KMS-11 (cell line): ENCODE measurements at regions not wholly inside any gene's neighbourhood (a gene's known extent, or its start where the extent isn't known, plus 50 kb on each side); places are given as distances from the start of the nearest gene placed in this dataset.

Source experiments
- H2AFZ ChIP-seq: fragments of 200-600 bp; sonication (generic); 2 replicates; pipeline ENCODE4 v1.6.1; 2016; ENCODE audit warnings: antibody characterized with exemption, mixed run types, low read depth
- H3K27ac ChIP-seq: fragments of 200-600 bp; sonication (generic); 2 replicates; pipeline ENCODE4 v1.6.1; 2016; ENCODE audit warnings: mild to moderate bottlenecking, mixed run types
- H3K27me3 ChIP-seq: fragments of 200-600 bp; sonication (generic); 2 replicates; pipeline ENCODE4 v1.6.1; 2017; ENCODE audit warnings: mild to moderate bottlenecking, low read depth, mixed run types, moderate library complexity; ENCODE audit not compliant: insufficient read depth
- H3K36me3 ChIP-seq: fragments of 200-600 bp; sonication (generic); 2 replicates; pipeline ENCODE4 v1.6.1; 2017; ENCODE audit warnings: mild to moderate bottlenecking, mixed run types; ENCODE audit not compliant: insufficient read depth
- H3K4me1 ChIP-seq: fragments of 200-600 bp; sonication (generic); 2 replicates; pipeline ENCODE4 v1.6.1; 2016; ENCODE audit warnings: mild to moderate bottlenecking, low read depth, mixed run types; ENCODE audit not compliant: poor library complexity, severe bottlenecking
- H3K4me2 ChIP-seq: fragments of 200-600 bp; sonication (generic); 2 replicates; pipeline ENCODE4 v1.7.0; 2016; ENCODE audit warnings: mild to moderate bottlenecking, mixed run types
- H3K4me3 ChIP-seq: fragments of 200-600 bp; sonication (generic); IDR thresholded peaks from 2 replicates; pipeline ENCODE4 v1.6.1; 2017; ENCODE audit warnings: low read depth, low read length, mixed read lengths; ENCODE audit not compliant: insufficient read depth
- H3K79me2 ChIP-seq: fragments of 200-600 bp; sonication (generic); 2 replicates; pipeline ENCODE4 v1.6.1; 2016; ENCODE audit warnings: low read depth, mixed run types; ENCODE audit not compliant: insufficient read depth
- H3K9ac ChIP-seq: fragments of 200-600 bp; sonication (generic); 2 replicates; pipeline ENCODE4 v1.6.1; 2016; ENCODE audit warnings: mild to moderate bottlenecking, mixed run types
- H4K20me1 ChIP-seq: fragments of 200-600 bp; sonication (generic); 2 replicates; pipeline ENCODE4 v1.6.1; 2016; ENCODE audit warnings: mild to moderate bottlenecking, mixed run types; ENCODE audit not compliant: insufficient read depth
- TF ChIP-seq, protein P1 (sequence below): fragments of 200-600 bp; sonication (generic); conservative IDR thresholded peaks from 2 replicates; pipeline ENCODE4 v1.6.1; 2017; ENCODE audit warnings: low read depth, mild to moderate bottlenecking, antibody characterized with exemption, low read length, moderate library complexity, mixed read lengths

DNA sequence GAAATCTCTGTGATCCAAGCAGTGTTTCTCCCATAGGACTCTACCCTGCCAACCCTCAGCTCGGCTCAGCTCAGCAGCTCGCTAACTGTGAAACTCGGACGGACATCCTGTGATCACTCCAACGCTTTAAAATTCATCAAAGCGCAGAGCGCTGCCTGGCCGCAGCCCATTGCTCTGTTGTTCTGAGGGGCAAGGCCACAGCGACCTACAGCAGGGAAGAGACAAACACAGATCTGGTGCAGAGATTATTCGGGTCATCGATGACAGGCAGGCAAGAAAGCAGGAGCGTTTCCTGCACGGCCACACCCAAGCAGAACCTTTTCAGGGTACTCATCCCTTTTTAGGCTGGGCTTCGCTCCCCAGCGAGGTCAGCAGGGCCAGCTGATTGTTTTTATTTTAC is 72.1 kb downstream of the INSIG1 start:
- Histone ChIP-seq H4K20me1 (no peaks in the 10 kb centered on the region), H3K27me3 (peaks cover 15% of the 10 kb centered on the region; the same call in 1 of the 2 replicates), H3K27ac (no peak overlapping the region), H3K4me1 (no peaks in the 10 kb centered on the region), H3K4me2 (no peak overlapping the region), H2AFZ (no peak overlapping the region), H3K9ac (no peak overlapping the region), H3K79me2 (no peaks in the 10 kb centered on the region), H3K4me3 (no peak overlapping the region), H3K36me3 (no peaks in the 10 kb centered on the region)
- TF ChIP-seq, protein P1, sequence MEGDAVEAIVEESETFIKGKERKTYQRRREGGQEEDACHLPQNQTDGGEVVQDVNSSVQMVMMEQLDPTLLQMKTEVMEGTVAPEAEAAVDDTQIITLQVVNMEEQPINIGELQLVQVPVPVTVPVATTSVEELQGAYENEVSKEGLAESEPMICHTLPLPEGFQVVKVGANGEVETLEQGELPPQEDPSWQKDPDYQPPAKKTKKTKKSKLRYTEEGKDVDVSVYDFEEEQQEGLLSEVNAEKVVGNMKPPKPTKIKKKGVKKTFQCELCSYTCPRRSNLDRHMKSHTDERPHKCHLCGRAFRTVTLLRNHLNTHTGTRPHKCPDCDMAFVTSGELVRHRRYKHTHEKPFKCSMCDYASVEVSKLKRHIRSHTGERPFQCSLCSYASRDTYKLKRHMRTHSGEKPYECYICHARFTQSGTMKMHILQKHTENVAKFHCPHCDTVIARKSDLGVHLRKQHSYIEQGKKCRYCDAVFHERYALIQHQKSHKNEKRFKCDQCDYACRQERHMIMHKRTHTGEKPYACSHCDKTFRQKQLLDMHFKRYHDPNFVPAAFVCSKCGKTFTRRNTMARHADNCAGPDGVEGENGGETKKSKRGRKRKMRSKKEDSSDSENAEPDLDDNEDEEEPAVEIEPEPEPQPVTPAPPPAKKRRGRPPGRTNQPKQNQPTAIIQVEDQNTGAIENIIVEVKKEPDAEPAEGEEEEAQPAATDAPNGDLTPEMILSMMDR = no peak

GRCh38 chr7:155371331-155371883 is 73.7 kb downstream of the INSIG1 start:
- no peaks in the 10 kb centered on the region for H3K79me2 ChIP-seq
- no peak overlapping the region for H3K9ac ChIP-seq
- TF ChIP-seq, protein P1 = no peak
- H2AFZ ChIP-seq = no peak overlapping the region
- H3K36me3 ChIP-seq = no peaks in the 10 kb centered on the region
- no peak overlapping the region for H3K27ac ChIP-seq
- H4K20me1 ChIP-seq = no peaks in the 10 kb centered on the region
- no peak overlapping the region for H3K4me2 ChIP-seq
- H3K4me1 ChIP-seq = no peaks in the 10 kb centered on the region
- no peak overlapping the region for H3K4me3 ChIP-seq
- peaks cover 31% of the 10 kb centered on the region; the same call in 1 of the 2 replicates for H3K27me3 ChIP-seq

GRCh38 chr7:155371884-155372781 is 74.5 kb downstream of the INSIG1 start:
- H3K4me2 ChIP-seq = no peak overlapping the region
- H3K4me3 ChIP-seq = no peak overlapping the region
- no peaks in the 10 kb centered on the region for H3K79me2 ChIP-seq
- no peak overlapping the region for H3K27ac ChIP-seq
- H2AFZ ChIP-seq = no peak overlapping the region
- no peaks in the 10 kb centered on the region for H3K4me1 ChIP-seq
- H3K9ac ChIP-seq = no peak overlapping the region
- H3K27me3 ChIP-seq = peaks cover 37% of the 10 kb centered on the region; the same call in 1 of the 2 replicates
- H3K36me3 ChIP-seq = no peaks in the 10 kb centered on the region
- TF ChIP-seq, protein P1 = no peak
- no peaks in the 10 kb centered on the region for H4K20me1 ChIP-seq

DNA sequence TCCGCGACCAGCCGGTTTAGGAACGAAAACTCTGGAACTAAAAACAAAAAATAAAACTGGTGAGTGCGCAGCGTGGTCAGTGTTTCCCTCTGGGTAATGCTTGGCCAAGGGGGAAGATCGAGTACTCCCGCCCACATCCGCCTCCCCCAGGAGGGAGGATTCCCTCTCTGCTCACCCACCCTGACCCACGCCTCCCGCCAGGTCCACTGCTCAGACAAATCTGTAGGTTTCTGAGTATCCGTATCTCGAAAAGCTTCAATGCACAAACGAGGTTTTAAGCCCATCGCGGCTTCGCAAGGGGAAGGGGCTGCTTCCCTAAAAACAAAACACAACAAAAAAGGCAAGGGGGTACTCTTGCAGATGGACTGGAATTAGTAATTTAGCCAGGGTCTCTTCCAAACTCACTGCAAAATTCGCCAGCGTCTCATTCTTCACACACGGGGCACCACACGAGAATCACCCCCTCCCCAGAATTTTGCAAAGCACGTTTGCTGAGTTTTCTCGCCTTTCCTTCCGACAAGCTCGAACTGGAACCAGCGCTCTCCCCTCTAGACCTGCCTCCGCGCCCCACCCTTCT is 75.2 kb downstream of the INSIG1 start:
- Histone ChIP-seq H3K4me3 (no peak overlapping the region), H3K79me2 (no peaks in the 10 kb centered on the region), H4K20me1 (no peaks in the 10 kb centered on the region), H3K4me2 (no peak overlapping the region), H3K27ac (no peak overlapping the region), H3K36me3 (no peaks in the 10 kb centered on the region), H3K27me3 (peaks cover 41% of the 10 kb centered on the region; the same call in 1 of the 2 replicates), H3K9ac (no peak overlapping the region), H3K4me1 (no peaks in the 10 kb centered on the region), H2AFZ (no peak overlapping the region)
- TF ChIP-seq, protein P1 = no peak
